TTC549 (cell line): ENCODE measurements at regions not wholly inside any gene's neighbourhood (a gene's known extent, or its start where the extent isn't known, plus 50 kb on each side); places are given as distances from the start of the nearest gene placed in this dataset.

Experiments used
- FAIRE-seq: peaks from 2 replicates; lab custom pipeline; 2012; peaks lifted over from hg19 to GRCh38; lab: Jason Lieb, UNC

GRCh38 chr11:36713715-36714114 lies 115.7 kb upstream of the RAG2 start:
- no peak for FAIRE-seq

- no peak for FAIRE-seq
Observed at GRCh38 chr11:36711104-36711825, 113.2 kb upstream of the RAG2 start.
